Hepatocyte (in vitro differentiated cells): ENCODE measurements at regions not wholly inside any gene's neighbourhood (a gene's known extent, or its start where the extent isn't known, plus 50 kb on each side); places are given as distances from the start of the nearest gene placed in this dataset.
A peak's percentile ranks its signal among the peaks of the same experiment; 100 is the strongest.

ENCODE experiments used
- DNase-seq: peaks from one replicate; pipeline ENCODE4 v3.0.0-alpha.2; 2016; ENCODE audit warnings: low spot score
- H2AFZ ChIP-seq: fragments of 200-600 bp; sonication (generic); 2 replicates; pipeline ENCODE4 v1.6.0; 2016; ENCODE audit warnings: antibody characterized with exemption, mild to moderate bottlenecking
- H3K27ac ChIP-seq: fragments of 200-600 bp; sonication (generic); 2 replicates; pipeline ENCODE4 v1.5.1; 2016; ENCODE audit warnings: mild to moderate bottlenecking
- H3K27me3 ChIP-seq: fragments of 200-600 bp; sonication (generic); 2 replicates; pipeline ENCODE4 v1.6.1; 2016
- H3K36me3 ChIP-seq: fragments of 200-600 bp; sonication (generic); replicated peaks from 2 replicates; pipeline ENCODE4 v1.5.1; 2016; ENCODE audit warnings: low read depth; ENCODE audit not compliant: insufficient read depth
- H3K4me1 ChIP-seq: fragments of 200-600 bp; sonication (generic); 2 replicates; pipeline ENCODE4 v1.5.1; 2016; ENCODE audit warnings: mild to moderate bottlenecking, moderate library complexity; ENCODE audit not compliant: insufficient read depth
- H3K4me2 ChIP-seq: fragments of 200-600 bp; sonication (generic); 2 replicates; pipeline ENCODE4 v1.6.0; 2016
- H3K4me3 ChIP-seq: fragments of 200-600 bp; sonication (generic); 2 replicates; pipeline ENCODE4 v1.5.1; 2016; ENCODE audit warnings: mild to moderate bottlenecking
- H3K79me2 ChIP-seq: fragments of 200-600 bp; sonication (generic); 2 replicates; pipeline ENCODE4 v1.6.0; 2017; ENCODE audit warnings: mild to moderate bottlenecking
- H3K9me2 ChIP-seq: fragments of 200-600 bp; sonication (generic); replicated peaks from 2 replicates; pipeline ENCODE4 v1.6.0; 2017; ENCODE audit warnings: mild to moderate bottlenecking; ENCODE audit not compliant: insufficient read depth
- H3K9me3 ChIP-seq: fragments of 200-600 bp; sonication (generic); 2 replicates; pipeline ENCODE4 v1.5.1; 2016; ENCODE audit warnings: low read depth, mild to moderate bottlenecking
- H4K20me1 ChIP-seq: fragments of 200-600 bp; sonication (generic); 2 replicates; pipeline ENCODE4 v1.6.0; 2016; ENCODE audit warnings: mild to moderate bottlenecking; ENCODE audit not compliant: insufficient read depth, poor library complexity, severe bottlenecking
- CTCF ChIP-seq: fragments of 200-600 bp; sonication (generic); IDR thresholded peaks from 2 replicates; pipeline ENCODE4 v1.5.1; 2016; ENCODE audit warnings: antibody characterized with exemption, mild to moderate bottlenecking; ENCODE audit not compliant: poor library complexity
- EZH2 ChIP-seq: fragments of 200-600 bp; sonication (generic); IDR thresholded peaks from 2 replicates; pipeline ENCODE4 v1.6.1; 2016; ENCODE audit warnings: antibody characterized with exemption, mild to moderate bottlenecking, borderline replicate concordance
- EZH2phosphoT487 ChIP-seq: fragments of 200-600 bp; sonication (generic); IDR thresholded peaks from one replicate; pipeline ENCODE4 v1.6.1; 2018; ENCODE audit warnings: antibody characterized with exemption, mild to moderate bottlenecking, low read depth, moderate library complexity; ENCODE audit not compliant: unreplicated experiment, severe bottlenecking
- WGBS: methylation state at CpG from one replicate; pipeline ENCODE4 v1.1.6; 2016; ENCODE audit warnings: low lambda C conversion rate; ENCODE audit errors: missing lambda C conversion rate; 5-methylcytosine and 5-hydroxymethylcytosine counted together

- Histone ChIP-seq H4K20me1 (no peaks in the 10 kb centered on the region), H3K4me3 (no peak overlapping the region), H3K27ac (no peak overlapping the region), H3K79me2 (no peaks in the 10 kb centered on the region), H3K9me2 (no peaks in the 10 kb centered on the region), H3K9me3 (no peaks in the 10 kb centered on the region), H2AFZ (no peak overlapping the region), H3K27me3 (no peaks in the 10 kb centered on the region), H3K4me1 (no peaks in the 10 kb centered on the region), H3K4me2 (no peak overlapping the region), H3K36me3 (no peaks in the 10 kb centered on the region)
- DNase-seq = no peak
- 68% methylated on average over 4 of the region's 4 CpGs for WGBS
- TF ChIP-seq CTCF (no peak), EZH2phosphoT487 (no peak), EZH2 (no peak)
Observed at GRCh38 chr21:24994717-24995116, 612.6 kb downstream of the MRPL39 start.

DNA sequence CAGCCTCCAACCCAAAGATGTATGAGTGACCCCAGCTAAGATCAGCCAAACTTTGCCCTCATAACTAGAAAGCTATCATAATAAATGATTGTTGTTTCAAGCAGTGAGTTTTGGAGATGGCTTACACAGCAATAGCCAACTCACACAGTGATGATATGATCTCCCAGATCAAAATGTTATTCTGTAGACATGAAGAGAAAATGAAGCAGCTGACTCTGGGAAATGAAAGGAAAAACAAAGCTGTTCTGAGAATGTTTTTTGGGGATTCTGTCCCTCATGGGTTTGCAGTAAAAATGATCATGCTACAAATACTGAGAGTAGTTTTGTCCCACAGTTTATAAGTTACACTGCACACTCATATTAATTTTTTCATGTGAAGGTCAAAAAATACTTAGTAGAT is 617.8 kb downstream of the MRPL39 start:
- H3K4me1 ChIP-seq = no peaks in the 10 kb centered on the region
- H3K27me3 ChIP-seq = no peaks in the 10 kb centered on the region
- no peak overlapping the region for H3K27ac ChIP-seq
- H3K9me3 ChIP-seq = no peaks in the 10 kb centered on the region
- no peak for DNase-seq
- H3K79me2 ChIP-seq = no peaks in the 10 kb centered on the region
- H3K9me2 ChIP-seq = no peaks in the 10 kb centered on the region
- no peak overlapping the region for H2AFZ ChIP-seq
- no peak overlapping the region for H3K4me3 ChIP-seq
- no peaks in the 10 kb centered on the region for H3K36me3 ChIP-seq
- TF ChIP-seq CTCF = no peak
- no peak for TF ChIP-seq EZH2phosphoT487
- TF ChIP-seq EZH2 = no peak
- H4K20me1 ChIP-seq = no peaks in the 10 kb centered on the region
- H3K4me2 ChIP-seq = no peak overlapping the region

GRCh38 chr21:24988941-24989340 is 618.3 kb downstream of the MRPL39 start:
- no peaks in the 10 kb centered on the region for H3K79me2 ChIP-seq
- H3K27ac ChIP-seq = no peak overlapping the region
- H3K36me3 ChIP-seq = no peaks in the 10 kb centered on the region
- H3K27me3 ChIP-seq = no peaks in the 10 kb centered on the region
- H3K9me3 ChIP-seq = no peaks in the 10 kb centered on the region
- H4K20me1 ChIP-seq = no peaks in the 10 kb centered on the region
- no peak overlapping the region for H2AFZ ChIP-seq
- H3K4me3 ChIP-seq = no peak overlapping the region
- DNase-seq = peak; percentile 7
- no peak overlapping the region for H3K4me2 ChIP-seq
- 82% methylated on average over 8 of the region's 8 CpGs for WGBS
- TF ChIP-seq EZH2 = no peak
- no peak for TF ChIP-seq CTCF
- no peak for TF ChIP-seq EZH2phosphoT487
- no peaks in the 10 kb centered on the region for H3K4me1 ChIP-seq
- H3K9me2 ChIP-seq = no peaks in the 10 kb centered on the region

DNA sequence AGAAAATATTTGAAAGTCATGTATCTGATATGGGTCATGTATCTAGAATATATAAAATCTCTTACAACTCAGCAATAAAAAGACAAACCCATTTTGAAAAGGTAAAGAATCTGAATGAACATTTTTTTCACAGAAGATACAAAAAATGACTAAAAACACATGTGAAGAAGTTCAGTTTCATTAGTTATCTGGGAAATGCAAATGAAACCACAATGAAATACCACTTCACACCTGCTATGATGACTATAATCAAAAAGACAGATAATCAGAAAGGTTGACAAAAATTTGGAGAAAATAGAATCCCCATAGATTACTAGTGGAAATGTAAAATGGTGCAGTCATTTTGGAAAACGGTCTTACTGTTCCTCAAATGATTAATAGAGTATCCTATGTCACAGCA is 631.0 kb downstream of the MRPL39 start:
- Histone ChIP-seq H2AFZ (no peak overlapping the region), H3K27me3 (no peaks in the 10 kb centered on the region), H3K79me2 (no peaks in the 10 kb centered on the region), H3K27ac (no peak overlapping the region), H4K20me1 (no peaks in the 10 kb centered on the region), H3K9me3 (no peaks in the 10 kb centered on the region), H3K4me2 (no peak overlapping the region), H3K4me1 (no peaks in the 10 kb centered on the region), H3K36me3 (no peaks in the 10 kb centered on the region), H3K9me2 (no peaks in the 10 kb centered on the region), H3K4me3 (no peak overlapping the region)
- no peak for DNase-seq
- 84% methylated on average over 1 of the region's 1 CpG for WGBS
- TF ChIP-seq CTCF (no peak), EZH2 (no peak), EZH2phosphoT487 (no peak)
